GM21515 (cell line): ENCODE measurements at regions not wholly inside any gene's neighbourhood (a gene's known extent, or its start where the extent isn't known, plus 50 kb on each side); places are given as distances from the start of the nearest gene placed in this dataset.

Experiments
- ATAC-seq: cut with Tn5 transposase; IDR thresholded peaks from one replicate; pipeline ENCODE4 v1.9.1; 2021; ENCODE audit not compliant: unreplicated experiment

- peak; percentile 58 for ATAC-seq
Observed at GRCh38 chr2:222797261-222797660, 63.6 kb upstream of the ACSL3 start.

- ATAC-seq: no peak
Observed at GRCh38 chr2:222797871-222798270, 63.0 kb upstream of the ACSL3 start.

- no peak for ATAC-seq
Observed at GRCh38 chr2:222798528-222798927, 62.3 kb upstream of the ACSL3 start.

- ATAC-seq: no peak
Observed at GRCh38 chr2:222799262-222799918, 61.4 kb upstream of the ACSL3 start.

- ATAC-seq: no peak
Observed at GRCh38 chr2:222802514-222803196, 58.2 kb upstream of the ACSL3 start.

GRCh38 chr2:222804351-222804750 is 56.5 kb upstream of the ACSL3 start:
- no peak for ATAC-seq

- ATAC-seq: no peak
Observed at GRCh38 chr2:222805591-222806304, 55.1 kb upstream of the ACSL3 start.

- no peak for ATAC-seq
Observed at GRCh38 chr2:222806526-222807137, 54.2 kb upstream of the ACSL3 start.

- no peak for ATAC-seq
Observed at GRCh38 chr2:222807431-222807830, 53.4 kb upstream of the ACSL3 start.

- ATAC-seq: no peak
Observed at GRCh38 chr2:222809582-222809981, 51.3 kb upstream of the ACSL3 start.

GRCh38 chr2:222810044-222810443 is 50.8 kb upstream of the ACSL3 start:
- ATAC-seq: no peak
